CD4-positive, alpha-beta T cell treated with Interleukin-15 for 4 hours (primary cell): ENCODE measurements at regions not wholly inside any gene's neighbourhood (a gene's known extent, or its start where the extent isn't known, plus 50 kb on each side); places are given as distances from the start of the nearest gene placed in this dataset.

ENCODE experiments used
- DNase-seq: peaks from one replicate; pipeline ENCODE4 v3.0.0-alpha.2; 2020; ENCODE audit warnings: low spot score

GRCh38 chr9:14395317-14396082 is 81.6 kb upstream of the NFIB start:
- DNase-seq = no peak

GRCh38 chr9:14393418-14393817 is 79.5 kb upstream of the NFIB start:
- DNase-seq = no peak

- no peak for DNase-seq
Observed at GRCh38 chr9:14391620-14392019, 77.7 kb upstream of the NFIB start.

- no peak for DNase-seq
Observed at GRCh38 chr9:14389657-14390056, 75.7 kb upstream of the NFIB start.

- no peak for DNase-seq
Observed at GRCh38 chr9:14389146-14389545, 75.2 kb upstream of the NFIB start.

GRCh38 chr9:14383773-14384172 is 69.8 kb upstream of the NFIB start:
- no peak for DNase-seq

GRCh38 chr9:14383294-14383693 is 69.4 kb upstream of the NFIB start:
- DNase-seq = no peak

GRCh38 chr9:14380061-14380836 is 66.3 kb upstream of the NFIB start:
- no peak for DNase-seq

GRCh38 chr9:14379280-14379679 is 65.3 kb upstream of the NFIB start:
- DNase-seq = no peak

GRCh38 chr9:14373706-14374105 is 59.8 kb upstream of the NFIB start:
- DNase-seq = no peak

- DNase-seq = no peak
Observed at GRCh38 chr9:14373336-14373666, 59.4 kb upstream of the NFIB start.

- no peak for DNase-seq
Observed at GRCh38 chr9:14372437-14373335, 58.7 kb upstream of the NFIB start.

- no peak for DNase-seq
Observed at GRCh38 chr9:14369011-14369410, 55.1 kb upstream of the NFIB start.

- DNase-seq = no peak
Observed at GRCh38 chr9:14366076-14366475, 52.1 kb upstream of the NFIB start.

- DNase-seq = no peak
Observed at GRCh38 chr9:14365670-14366069, 51.7 kb upstream of the NFIB start.
